GM19240 (cell line): ENCODE measurements at regions not wholly inside any gene's neighbourhood (a gene's known extent, or its start where the extent isn't known, plus 50 kb on each side); places are given as distances from the start of the nearest gene placed in this dataset.

ENCODE experiments used
- DNase-seq: peaks from one replicate; pipeline ENCODE4 v3.0.0; 2011; ENCODE audit warnings: low spot score; ENCODE audit not compliant: insufficient read length

DNA sequence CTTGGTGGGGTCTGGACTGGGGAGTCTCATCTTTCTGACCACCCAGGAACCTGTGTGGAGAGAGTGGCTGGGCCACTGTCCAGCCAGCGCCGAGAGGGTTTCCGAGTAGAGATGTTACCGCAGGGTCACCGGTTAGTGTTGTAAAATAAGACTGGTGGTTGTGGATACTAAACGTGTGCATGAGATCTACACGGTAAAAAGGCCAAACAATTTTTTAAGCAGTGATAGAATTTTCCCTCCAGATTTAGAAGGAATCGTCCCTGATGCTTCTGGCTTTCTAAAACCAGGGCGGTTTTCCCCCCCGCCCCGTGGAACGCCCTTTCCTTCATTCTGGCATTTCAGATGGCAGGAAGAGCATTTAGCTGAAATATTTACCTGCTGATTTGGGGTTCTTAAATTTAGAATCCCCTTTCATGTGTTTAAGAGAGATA lies 72.6 kb upstream of the PPARA start:
- no peak for DNase-seq

DNA sequence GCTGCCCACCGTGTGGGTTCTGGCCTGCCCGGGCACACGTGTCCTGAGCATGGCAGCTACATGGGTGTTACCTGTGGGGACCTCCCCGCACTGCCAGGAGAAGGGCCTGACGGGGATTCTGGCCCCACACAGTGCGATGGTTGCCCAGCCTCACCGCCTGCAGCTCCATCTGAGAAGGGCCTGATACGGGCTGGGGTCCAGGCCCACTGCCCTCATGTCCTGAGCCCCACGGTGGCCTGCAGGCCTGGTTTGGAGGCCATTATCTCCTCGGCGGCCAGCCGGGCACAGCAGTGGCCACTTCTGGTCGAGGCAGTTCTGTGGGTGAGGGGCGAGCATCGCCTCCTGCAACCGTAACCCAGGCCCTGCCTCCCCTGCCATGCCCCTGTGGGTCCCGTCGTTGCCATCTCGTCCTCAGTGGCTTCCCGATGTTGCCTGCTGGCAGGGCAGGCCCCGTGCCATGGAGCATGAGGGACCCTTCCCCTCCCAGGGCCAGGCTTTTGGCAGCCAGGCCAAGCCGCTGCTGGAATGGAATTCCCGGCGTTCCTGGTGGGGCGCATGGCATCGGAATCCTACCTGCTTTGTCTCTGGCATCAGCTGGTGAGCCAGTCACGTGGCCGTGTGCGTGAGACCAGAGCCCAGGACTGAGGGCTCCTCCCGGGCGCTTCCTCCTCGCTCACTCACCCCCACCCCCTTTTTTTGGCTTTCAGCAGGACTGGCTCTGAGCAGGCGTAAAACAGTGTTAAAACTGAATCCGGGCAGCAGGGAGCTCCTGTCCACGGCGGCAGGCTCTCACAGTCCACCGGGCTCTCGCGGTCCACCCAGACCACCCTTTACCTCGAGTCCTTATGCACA lies 71.9 kb upstream of the PPARA start:
- no peak for DNase-seq

DNA sequence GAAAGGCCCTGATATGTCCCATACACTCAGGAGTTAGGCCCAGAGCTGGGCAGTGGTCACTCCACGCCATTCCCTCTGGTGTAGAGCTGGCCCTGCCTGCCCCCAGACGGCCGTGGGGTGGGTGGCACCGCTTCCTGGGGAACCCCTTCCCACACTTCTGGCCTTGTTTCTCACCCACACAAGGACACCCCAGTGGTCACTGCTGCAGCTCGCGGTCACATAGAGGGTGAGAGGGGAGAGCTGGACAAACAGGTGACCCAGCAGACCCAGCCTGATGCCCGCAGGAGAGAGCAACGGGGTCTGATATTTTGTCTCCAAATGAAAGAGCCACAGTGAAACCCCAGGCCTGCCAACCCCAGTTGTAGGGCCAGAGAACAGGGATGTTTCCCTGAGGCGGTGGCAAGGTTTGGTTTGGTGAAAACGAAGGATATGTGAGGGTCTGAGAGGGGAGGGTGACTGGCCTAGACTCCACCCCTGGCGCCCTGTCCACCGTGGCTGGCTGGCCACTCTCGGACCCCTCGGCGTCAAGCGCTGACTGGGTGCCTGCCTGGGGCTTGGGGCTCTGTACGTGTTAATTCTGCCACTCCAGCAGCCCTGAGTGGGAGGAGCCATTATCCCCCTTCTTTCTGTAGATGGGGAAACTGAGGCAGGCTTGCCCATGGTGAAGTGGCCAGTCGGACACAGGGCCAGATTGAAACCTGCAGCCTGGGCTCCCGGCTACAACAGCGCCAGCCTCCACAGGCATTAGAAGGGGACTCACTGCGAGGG lies 71.0 kb upstream of the PPARA start:
- no peak for DNase-seq

DNA sequence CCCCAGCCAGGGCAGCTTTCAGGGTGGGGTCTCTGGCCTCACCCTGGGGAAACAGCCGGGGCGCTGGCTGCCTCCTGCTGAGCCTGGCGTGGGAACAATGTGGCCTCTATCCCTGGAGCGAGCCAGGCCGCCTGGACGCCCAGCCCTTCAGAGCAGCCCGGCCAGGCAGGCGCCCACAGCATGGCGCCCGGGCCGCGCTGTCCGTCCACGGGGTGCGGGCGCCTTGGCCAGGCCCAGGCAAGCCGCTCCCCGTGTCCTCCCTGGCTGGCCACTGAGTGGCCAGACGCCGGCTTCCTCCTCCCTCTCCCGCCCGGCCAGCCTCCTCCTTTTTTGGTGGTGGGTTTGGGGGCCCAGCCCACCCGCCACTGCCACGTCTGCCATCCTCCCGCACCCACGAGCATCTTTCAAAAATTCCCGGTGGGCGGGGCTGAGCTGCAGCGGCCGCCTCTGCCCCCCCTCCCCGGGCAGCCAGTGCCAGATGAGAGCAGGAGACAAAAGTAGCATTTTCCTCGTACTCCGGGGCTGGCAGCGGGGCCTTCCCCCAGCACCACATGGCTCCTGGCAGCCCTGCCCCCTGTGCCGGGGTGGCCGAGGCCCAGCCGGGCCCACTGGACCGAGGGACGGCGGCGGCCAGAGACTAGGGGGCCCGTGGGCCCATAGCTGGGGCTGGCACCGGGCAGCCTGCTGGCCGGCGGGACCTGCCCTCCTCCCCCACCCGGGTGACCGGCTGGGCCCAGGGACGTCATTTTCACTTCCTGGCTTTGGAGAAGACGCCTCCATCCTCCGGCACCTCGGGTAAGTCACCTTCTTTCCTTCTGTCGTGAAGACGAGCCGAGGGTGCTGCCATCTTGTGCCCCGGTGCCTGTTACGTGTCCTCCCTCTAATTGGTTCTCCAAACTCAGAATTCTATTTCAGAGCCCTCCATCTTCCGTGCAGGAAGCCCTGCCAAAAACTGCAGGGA lies 70.2 kb upstream of the PPARA start:
- no peak for DNase-seq

DNA sequence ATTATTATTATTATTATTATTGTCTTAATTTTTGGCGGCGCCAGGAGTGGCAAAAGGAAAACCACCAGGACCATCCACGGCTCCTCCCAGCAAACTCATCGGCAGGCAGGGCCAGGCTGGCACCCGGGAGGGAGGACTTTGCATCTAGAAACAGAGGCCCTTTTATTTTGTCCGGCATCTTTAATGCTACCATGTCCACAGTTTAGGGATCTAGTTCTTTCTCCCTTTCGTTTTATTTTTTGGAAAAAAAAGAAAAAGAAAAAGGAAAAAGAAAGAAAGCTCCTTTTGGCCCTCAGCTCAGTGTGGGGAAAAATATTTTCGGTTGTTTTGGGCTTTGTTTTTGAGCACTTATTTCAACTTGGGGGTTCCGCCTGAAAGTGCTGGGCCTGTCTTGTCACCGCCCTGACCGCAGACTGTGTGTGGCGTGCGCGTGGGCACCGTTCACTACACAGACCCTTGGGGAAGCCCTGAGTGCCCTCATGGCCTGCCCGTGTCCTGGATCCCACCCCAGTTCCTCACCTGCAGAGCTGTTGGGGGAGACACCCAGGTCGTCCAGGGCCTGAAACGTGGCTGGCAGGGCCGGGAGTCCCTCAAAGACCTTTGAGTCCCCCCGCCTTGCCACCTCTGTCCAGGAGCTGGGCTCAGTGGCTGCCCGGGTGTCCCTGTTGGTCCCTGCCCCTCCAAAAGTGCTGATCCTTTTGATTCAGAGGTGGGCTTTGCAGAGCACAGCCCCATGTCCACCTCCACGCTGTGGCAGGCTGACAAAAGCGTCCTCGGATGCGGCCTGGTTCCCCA lies 69.1 kb upstream of the PPARA start:
- no peak for DNase-seq

DNA sequence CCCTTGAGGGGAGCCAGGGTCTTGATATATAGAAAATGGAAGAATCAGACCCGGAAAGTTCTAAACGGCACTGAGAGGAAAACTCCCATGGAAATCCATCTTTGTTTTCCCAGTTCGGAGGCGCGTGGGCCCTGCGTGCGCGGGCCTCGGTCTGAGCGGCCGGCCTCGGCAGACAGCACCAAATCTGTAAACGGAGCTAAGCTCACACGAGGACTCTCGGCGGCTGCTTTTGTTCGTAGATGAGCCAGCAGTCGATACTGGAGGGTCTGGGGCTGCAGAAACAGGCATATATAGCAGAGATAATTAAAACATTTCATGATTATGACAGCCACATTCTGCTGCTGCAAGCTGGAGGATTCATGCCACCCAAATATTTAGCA lies 68.5 kb upstream of the PPARA start:
- no peak for DNase-seq

DNA sequence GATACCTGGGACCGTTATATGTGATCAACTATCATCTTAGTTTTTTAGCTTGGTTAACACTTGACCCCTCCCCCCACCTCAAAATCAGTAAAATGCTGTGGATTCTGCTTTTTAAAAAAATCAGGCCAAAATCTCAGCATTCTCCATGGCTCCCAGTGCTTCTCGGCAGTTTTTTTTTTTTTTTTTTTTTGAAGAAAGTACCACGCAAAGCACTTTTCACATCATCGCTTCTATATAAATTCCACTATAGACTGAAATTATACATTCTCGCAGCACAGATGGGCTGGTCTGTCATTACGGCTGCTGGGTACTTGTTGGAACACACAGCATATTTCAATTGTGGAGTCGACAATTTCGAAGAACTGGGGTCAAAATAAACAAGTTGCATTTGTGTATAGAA lies 67.7 kb upstream of the PPARA start:
- no peak for DNase-seq

DNA sequence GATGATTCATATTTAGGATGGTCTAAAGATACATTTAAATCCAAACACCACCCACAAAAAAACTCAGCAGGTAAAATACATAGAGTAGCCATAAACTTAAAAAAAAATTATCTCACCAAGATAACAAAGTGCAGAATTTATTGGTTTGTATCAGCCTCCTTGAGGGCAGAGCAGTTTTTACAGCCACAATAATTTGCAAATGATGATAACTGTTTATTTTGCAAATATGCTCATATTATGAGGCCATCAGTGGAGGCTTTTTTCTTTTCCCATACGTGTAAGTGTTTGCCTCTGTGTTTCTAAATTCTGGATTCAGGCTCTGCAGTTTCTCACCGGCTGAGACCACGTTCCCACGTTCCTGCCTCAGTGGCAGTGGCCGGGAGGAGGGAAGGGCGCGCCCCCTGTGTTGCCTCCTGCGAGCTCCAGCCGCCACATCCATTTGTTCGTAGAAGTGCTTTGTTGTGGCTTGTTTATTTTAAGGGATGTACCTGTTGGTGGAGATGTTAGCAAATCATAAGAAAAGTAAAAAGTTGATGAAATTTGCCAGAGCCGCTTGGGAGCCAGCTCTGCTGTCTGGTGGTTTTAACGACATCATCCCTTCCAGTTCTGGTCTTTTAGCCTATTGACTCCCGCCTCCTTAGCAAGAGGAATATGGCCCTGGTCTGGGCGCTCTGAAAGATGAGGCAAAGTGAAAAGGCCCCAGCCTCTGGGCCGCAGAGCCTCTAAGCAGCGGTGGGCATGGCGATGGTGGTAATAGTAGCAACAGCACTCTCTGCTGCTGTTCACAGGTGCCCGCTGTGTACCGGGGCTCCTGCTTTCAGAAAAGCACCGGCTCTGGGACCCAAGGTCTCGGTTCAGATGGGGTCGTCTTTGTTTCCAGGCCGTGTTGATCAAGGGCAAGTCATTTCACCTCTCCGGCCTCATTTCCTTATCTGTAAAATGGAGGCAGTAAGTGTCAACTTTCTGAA lies 66.7 kb upstream of the PPARA start:
- DNase-seq: no peak

DNA sequence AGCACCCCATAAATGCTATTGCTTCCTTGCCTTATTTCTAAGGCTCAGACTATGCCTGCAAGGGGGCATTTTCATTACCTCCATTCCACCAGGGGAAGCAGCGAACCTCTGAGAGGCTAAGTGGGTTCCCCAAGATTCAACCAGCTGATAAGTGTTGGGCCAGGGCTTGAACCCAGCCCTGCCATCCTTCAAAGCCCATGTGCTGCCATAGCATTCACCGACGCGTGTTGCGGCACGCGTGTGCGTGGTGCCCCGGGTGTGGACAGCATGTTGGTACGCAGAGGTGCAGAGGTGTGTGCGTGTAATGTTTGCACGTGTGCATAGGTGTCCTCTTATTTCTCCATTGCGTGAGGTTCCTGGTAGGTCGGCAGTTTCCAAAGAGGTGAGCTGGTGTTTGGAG lies 66.0 kb upstream of the PPARA start:
- DNase-seq: no peak

DNA sequence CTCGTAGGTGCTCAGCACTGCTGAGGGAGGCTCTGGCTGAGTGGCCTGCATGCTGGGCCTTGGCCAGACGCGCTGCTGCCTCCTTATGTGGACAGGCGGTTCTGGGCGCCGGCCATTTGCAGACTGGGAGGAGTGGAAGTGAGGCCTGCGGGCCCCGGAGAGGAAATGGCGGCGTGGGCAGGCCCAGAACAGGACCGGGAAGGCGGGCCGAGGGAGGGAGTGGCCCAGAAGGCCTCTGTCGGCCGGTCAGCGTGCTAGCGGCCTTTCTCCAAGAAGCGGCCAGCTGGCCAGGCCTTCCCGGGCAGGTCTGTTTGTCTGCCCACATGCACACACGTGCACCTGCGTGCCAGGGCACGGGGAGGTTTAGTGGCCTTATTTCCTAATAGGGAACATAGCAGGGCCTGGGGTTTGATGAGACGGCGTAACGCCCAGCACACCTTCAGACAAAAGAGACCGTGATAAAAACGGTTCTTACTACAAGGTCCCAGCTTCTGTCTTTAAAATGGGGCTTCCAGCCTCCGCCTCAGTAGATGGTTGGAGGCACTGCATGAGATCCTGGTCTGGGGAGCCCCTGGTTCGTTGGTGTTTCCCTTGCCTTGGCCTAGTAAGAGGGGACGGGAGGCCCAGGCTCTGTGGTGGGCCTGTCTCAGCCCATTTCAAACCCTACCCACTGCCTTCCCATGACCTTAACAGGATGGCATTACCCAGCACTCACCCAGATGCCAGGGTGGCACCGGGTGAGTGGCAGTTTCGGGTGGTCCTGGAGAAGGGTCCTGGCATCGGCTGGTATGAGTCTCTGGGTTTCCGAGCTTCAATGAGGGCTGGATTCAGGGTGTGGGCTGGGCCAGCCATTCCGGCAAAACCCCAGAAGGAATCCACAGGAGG lies 65.1 kb upstream of the PPARA start:
- no peak for DNase-seq

DNA sequence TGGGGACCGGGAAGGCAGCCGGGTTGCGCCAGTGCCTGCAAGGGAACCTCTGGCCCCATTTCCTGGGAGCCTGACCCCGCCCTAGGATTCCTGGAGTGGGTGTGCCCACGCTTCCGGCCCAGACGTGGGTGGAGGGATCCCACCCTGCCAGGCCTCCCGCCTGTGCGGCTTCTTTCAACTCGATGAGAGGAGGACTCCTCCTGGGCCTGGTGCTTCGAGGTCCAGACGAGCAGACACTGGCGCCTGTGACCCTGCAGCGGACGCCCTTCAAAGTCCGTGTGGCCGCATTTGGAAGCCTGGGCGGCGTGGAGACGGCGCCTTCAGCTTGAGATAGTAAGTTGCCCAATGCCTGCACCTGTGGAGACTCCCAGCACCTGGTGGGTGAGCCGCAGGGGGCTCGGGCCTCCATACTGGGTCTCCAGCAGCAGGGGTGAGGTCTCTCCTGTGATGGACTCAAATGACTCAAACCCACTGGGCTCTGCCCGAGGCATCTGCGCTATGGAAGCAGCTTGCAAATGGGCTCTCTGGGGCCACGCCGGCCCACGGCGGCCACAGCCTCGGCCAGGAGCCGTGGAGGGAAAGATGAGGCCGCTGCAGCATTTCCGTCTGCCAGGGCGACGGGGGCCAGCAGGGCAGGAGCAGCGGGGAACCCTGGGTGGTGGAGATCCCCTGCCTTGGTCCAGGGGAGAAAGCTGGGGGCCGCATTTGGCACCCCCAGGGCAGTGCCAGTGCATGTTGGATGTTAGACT lies 64.3 kb upstream of the PPARA start:
- no peak for DNase-seq

DNA sequence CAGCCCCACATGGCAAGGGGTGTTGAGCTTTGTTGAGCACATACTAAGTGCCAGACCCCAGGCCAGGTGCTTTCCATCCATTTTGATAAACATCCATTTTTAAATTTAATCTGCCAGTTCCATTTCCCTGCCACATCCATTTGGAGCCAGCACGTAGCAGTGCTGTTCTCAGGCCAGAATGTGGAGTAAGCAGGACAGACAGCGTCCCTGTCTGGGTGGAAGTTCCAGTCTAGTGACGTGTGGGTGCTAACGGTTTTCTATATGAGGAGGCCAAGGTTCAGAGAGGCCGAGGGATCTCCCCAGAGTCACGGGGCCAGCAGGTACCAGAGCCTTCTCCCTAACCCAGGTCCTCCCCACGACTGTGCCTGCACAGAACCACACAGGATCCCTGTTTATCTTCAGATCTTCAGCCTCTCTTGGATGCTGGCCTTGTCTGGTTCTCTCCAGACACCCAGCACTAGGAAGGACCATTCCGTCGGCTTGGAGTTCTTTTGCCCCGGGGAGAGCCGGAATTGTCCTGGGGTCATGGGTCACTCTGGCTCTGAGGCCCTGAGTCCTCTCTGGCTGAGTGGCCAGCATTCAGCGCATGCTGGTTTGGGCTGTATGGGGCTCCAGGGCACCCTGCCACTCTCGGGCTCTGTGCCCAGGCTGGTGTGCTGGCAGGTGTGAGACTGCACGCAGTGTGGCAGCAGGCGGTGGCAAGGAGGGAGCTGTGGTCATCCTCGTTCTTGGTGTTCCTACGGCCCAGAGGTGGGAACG lies 63.6 kb upstream of the PPARA start:
- DNase-seq: no peak

DNA sequence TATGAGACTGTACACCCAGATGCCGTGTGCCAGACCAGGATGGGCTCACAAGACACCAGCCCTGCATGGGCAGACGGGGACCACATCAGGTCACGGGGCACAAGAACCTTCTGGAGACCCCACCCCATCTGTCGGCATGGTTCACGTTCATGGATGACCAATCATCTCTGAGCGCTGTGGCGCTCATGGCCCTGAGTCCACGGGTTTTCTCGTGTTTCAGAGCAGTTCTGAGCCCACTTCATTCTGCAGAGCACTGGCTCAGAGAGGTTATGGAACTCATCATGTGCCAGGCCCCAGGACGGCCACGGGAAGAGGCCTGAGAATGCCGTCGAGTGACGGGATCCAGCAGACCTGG lies 63.0 kb upstream of the PPARA start:
- no peak for DNase-seq

DNA sequence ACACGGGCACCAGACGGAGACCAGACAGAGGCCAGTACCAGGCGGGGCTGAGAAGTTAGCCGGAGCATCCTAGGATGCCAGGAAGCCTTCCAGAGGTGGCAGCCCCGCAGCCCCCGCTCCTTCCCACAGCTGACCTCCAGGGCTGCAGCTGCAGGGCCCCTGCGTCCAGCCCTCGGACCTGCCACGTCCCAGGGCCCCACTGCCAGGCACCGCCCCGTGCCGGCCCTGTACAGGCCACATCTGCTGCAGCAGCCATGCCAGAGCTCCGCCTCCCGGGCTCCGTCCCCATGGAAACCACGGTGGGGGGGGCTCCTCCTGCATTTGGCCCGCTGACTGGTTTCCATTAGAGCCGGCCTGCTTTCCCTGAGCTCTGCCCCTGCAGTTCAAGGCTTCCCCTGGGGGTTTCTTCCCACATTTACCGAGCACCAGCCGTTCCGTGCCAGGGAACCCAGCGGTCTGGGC lies 62.5 kb upstream of the PPARA start:
- no peak for DNase-seq

DNA sequence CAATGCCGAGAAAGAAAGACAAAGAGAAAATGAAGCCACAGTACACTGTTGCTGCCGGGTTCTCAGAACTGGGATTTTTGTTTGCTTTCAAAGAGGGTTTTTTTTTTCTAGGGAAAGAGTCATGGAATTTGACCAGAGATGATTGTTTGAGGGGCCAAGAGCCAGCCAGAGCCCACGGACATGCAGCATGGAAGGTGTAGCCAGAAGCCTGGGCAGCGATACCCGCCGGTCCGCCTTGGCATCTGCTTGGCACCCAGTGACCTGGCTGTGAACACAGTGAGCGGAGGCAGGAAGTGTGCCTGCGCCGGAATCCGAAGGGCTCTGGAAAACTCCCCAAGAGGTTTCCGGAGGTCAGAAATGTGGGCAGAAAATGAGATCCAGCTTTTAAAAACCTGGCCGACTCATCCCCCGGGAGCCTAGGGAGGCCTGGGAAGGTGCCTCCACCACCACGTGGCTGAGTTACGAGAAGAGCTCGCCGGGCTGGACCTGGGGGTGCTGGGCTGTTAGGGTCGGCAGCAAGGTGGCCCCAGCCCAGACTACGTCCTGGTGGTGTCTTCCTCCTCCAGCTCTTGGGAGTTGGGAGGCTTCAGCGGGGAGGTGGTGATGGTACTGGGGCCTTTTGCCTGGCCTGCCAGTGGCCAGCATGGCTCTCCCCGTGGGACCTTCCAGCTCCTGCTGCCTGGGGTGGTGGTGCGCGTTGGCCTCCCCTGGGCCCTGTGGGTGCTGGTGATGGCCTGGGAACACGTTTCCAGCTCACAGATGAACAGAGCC lies 61.6 kb upstream of the PPARA start:
- no peak for DNase-seq

DNA sequence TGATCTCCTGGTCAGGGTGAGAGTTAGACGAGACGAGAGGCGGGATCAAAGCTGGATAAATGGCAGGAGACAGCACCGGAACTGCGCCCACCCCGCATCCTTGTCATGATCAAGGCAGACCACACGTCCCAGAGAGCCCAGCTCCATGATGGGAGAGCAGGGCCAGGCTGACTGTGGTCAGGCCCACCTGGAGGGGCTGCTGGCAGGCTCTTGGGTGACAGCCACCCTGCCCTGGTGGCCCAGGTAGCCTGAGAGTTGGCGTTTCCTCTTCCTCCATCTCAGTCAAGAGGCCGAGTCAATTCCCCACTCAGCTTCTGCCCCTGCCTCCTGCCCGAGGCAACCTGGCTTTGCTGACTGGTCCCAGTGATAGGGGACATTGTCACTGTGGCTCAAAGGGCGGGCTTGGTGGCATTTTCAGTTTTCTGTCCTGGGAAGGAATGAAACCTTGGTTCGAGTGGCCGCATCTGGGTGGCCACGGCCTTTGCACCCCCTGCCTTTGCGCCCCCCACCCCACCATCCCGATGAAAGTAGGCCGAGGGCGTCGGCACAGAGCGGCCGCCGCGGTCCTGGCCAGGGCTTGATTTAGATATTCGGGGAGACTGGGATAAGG lies 60.8 kb upstream of the PPARA start:
- no peak for DNase-seq
